K562 (cell line): ENCODE measurements at regions not wholly inside any gene's neighbourhood (a gene's known extent, or its start where the extent isn't known, plus 50 kb on each side); places are given as distances from the start of the nearest gene placed in this dataset.
A peak's percentile ranks its signal among the peaks of the same experiment; 100 is the strongest.

Experiments
- ATAC-seq: fragments of 200-7000 bp; cut with Tn5 transposase; 3 replicates; pipeline ENCODE4 v1.9.1; 2020; ENCODE audit warnings: moderate library complexity
- BruUV-seq: library from RNA; stranded (reverse); fragments of 400-500 nt; replicated peaks from 2 replicates; lab custom pipeline; 2021; lab: Mats Ljungman, UMichigan
- CTCF ChIA-PET: fragments of 300-600 bp; formaldehyde crosslinking; extraction: SDS; loops from one replicate; lab custom pipeline; 2021; ENCODE audit warnings: low intra/inter-chr PET ratio; lab: Yijun Ruan, JAX
- POLR2A ChIA-PET: fragments of 300-600, 350-650 bp; sonication (Branson Sonifier 250); formaldehyde crosslinking; extraction: SDS; loops from one replicate; lab custom pipeline; 2021; ENCODE audit warnings: antibody characterized with exemption, inconsistent platforms; lab: Yijun Ruan, JAX
- DNase-seq, 4 experiments: peaks; one replicate each; pipeline versions ENCODE4 v3.0.0 to v3.0.0-alpha.2; 2011 to 2018; ENCODE audit warnings: low spot score in 3 of 4, mixed read lengths in 3 of 4; ENCODE audit errors: extremely low read depth in 1 of 4
- FAIRE-seq: peaks from 2 replicates; lab custom pipeline; 2011; peaks lifted over from hg19 to GRCh38; lab: Jason Lieb, UNC
- H2AFZ ChIP-seq: 2 replicates; pipeline ENCODE4 v1.6.0; 2011; ENCODE audit warnings: low read depth, low read length, control low read depth, inconsistent platforms
- H3K27ac ChIP-seq: fragments of 200-600 bp; 3 replicates; pipeline ENCODE4 v1.8.0; 2011; ENCODE audit warnings: low read depth, mild to moderate bottlenecking, control low read depth, inconsistent platforms, low read length, moderate library complexity, mixed read lengths; ENCODE audit errors: extremely low read depth
- H3K27me3 ChIP-seq, 2 experiments: fragments of 300-600 bp in 1 of 2; 2 replicates in 1 of 2; 3 replicates in 1 of 2; pipeline versions ENCODE4 v1.6.0 to v1.8.0; 2011; ENCODE audit warnings: inconsistent platforms in 2 of 2, low read length in 2 of 2, mild to moderate bottlenecking in 1 of 2, mixed read lengths in 1 of 2, moderate library complexity in 1 of 2; ENCODE audit not compliant: control insufficient read depth in 2 of 2, insufficient read depth in 2 of 2
- H3K36me3 ChIP-seq: fragments of 300-600 bp; 3 replicates; pipeline ENCODE4 v1.8.0; 2011; ENCODE audit warnings: mild to moderate bottlenecking, low read length, inconsistent platforms; ENCODE audit not compliant: control insufficient read depth, insufficient read depth
- H3K4me1 ChIP-seq, 2 experiments: fragments of 200-600 bp in 1 of 2; replicated peaks in 1 of 2; 2 replicates in 1 of 2; 3 replicates in 1 of 2; pipeline versions ENCODE4 v1.5.1 to v1.8.0; 2011; ENCODE audit warnings: inconsistent platforms in 2 of 2, low read length in 2 of 2, mild to moderate bottlenecking in 1 of 2, mixed read lengths in 1 of 2, moderate library complexity in 1 of 2; ENCODE audit not compliant: control insufficient read depth in 2 of 2, insufficient read depth in 2 of 2
- H3K4me2 ChIP-seq: 2 replicates; pipeline ENCODE4 v1.6.1; 2011; ENCODE audit warnings: low read length, control low read depth, inconsistent platforms, mixed read lengths; ENCODE audit not compliant: insufficient read depth
- H3K4me3 ChIP-seq: fragments of 200-600 bp; sonication (generic), shearing (Covaris generic); 2 replicates; pipeline ENCODE4 v1.5.1; 2016; ENCODE audit warnings: control low read depth, inconsistent platforms
- H3K79me2 ChIP-seq: fragments of 200-600 bp; 3 replicates; pipeline ENCODE4 v1.8.0; 2011; ENCODE audit warnings: low read length, inconsistent platforms; ENCODE audit not compliant: control insufficient read depth, insufficient read depth
- H3K9ac ChIP-seq, 2 experiments: 2 replicates each; pipeline versions ENCODE4 v1.6.0 to v1.6.1; 2011; ENCODE audit warnings: low read depth in 2 of 2, low read length in 2 of 2, control low read depth in 1 of 2, inconsistent platforms in 1 of 2, mild to moderate bottlenecking in 1 of 2, mixed read lengths in 1 of 2; ENCODE audit not compliant: insufficient read depth in 1 of 2
- H3K9me1 ChIP-seq: one replicate; pipeline ENCODE4 v1.6.0; 2011; ENCODE audit warnings: inconsistent platforms, mild to moderate bottlenecking, low read length, moderate library complexity; ENCODE audit not compliant: control insufficient read depth, insufficient read depth
- H3K9me3 ChIP-seq: replicated peaks from 2 replicates; pipeline ENCODE4 v1.5.1; 2011; ENCODE audit warnings: low read depth, low read length, inconsistent platforms; ENCODE audit not compliant: control insufficient read depth, insufficient read depth
- H4K20me1 ChIP-seq: replicated peaks from 2 replicates; pipeline ENCODE4 v1.6.1; 2011; ENCODE audit warnings: low read length, inconsistent platforms, mixed read lengths; ENCODE audit not compliant: control insufficient read depth, insufficient read depth
- C11orf30 ChIP-seq: fragments of 450-650 bp; IDR thresholded peaks from 2 replicates; pipeline ENCODE4 v1.6.1; 2016; ENCODE audit warnings: low read depth, mild to moderate bottlenecking
- PRPF4 ChIP-seq: fragments of 200-400 bp; formaldehyde crosslinking; IDR thresholded peaks from one replicate; pipeline ENCODE4 v1.6.1; 2017; ENCODE audit warnings: low read length, low read depth, mild to moderate bottlenecking; ENCODE audit not compliant: insufficient read depth, poor library complexity, severe bottlenecking
- SAFB ChIP-seq: fragments of 200-400 bp; formaldehyde crosslinking; IDR thresholded peaks from 2 replicates; pipeline ENCODE4 v1.6.1; 2017; ENCODE audit warnings: low read depth, low read length, borderline replicate concordance
- SOX6 ChIP-seq: fragments of 450-650 bp; IDR thresholded peaks from 2 replicates; pipeline ENCODE4 v1.6.1; 2014; ENCODE audit warnings: mild to moderate bottlenecking
- TRIM28 ChIP-seq: fragments of 450-650 bp; IDR thresholded peaks from 2 replicates; pipeline ENCODE4 v1.6.1; 2017
- ZNF316 ChIP-seq: fragments of 450-650 bp; IDR thresholded peaks from 2 replicates; pipeline ENCODE4 v1.6.1; 2016
- WGBS: fragments of 100-300 bp; shearing (Covaris generic); methylation state at CpG from one replicate; pipeline ENCODE4 v1.1.6; 2016; ENCODE audit warnings: low coverage, mixed read lengths; ENCODE audit not compliant: insufficient coverage; ENCODE audit errors: missing lambda C conversion rate; 5-methylcytosine and 5-hydroxymethylcytosine counted together
- in situ Hi-C: fragments of 300-500 bp; cut with MboI; formaldehyde crosslinking; loops from 4 replicates; pipeline ENCODE4 v1.15.0; 2018; ENCODE audit warnings: inconsistent platforms, mixed read lengths
- intact Hi-C: fragments of 100-400 bp; cut with micrococcal nuclease; formaldehyde crosslinking; loops from 2 replicates; pipeline ENCODE4 v1.14.2; 2022
- TF ChIP-seq, protein P1 (sequence below): fragments of 250-450 bp; sonication (Bioruptor Pico); IDR thresholded peaks from 2 replicates; pipeline ENCODE4 v1.8.0; 2022; ENCODE audit warnings: moderate library complexity, mild to moderate bottlenecking, inconsistent platforms
- TF ChIP-seq, protein P2 (sequence below): fragments of 450-650 bp; formaldehyde crosslinking; IDR thresholded peaks from 2 replicates; pipeline ENCODE4 v1.4.0; 2020; ENCODE audit warnings: mild to moderate bottlenecking, moderate library complexity
- TF ChIP-seq, protein P3 (sequence below), 2 experiments: fragments of 450-650 bp in 1 of 2; sonication (generic) in 1 of 2; formaldehyde crosslinking in 1 of 2; IDR thresholded peaks; 2 replicates each; pipeline versions ENCODE4 v1.7.1 to v1.9.0; 2016 to 2022; ENCODE audit warnings: inconsistent platforms in 1 of 2, mild to moderate bottlenecking in 1 of 2, missing genetic modification reagents in 1 of 2

DNA sequence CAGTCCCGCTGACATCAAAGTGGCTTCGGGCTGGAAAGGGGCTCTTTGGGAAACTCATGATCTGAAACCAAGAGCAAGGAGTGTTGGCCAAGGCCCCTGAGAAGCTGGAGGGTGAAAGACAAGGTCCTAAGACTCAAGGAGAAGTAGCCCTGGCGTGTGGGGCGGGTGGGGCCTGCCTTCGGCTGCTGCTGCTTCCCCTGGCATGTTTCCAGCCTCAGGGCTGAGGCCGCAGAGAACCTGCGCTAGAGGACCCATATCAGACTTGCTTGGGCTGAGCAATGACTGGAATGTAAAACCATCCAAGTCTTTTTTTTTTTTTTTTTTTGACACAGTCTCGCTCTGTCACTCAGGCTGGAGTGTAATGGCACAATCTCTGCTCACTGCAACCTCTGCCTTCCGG lies 67.5 kb upstream of the GCSH start (continued):
- TF ChIP-seq TRIM28 = no peak
- TF ChIP-seq, protein P1, sequence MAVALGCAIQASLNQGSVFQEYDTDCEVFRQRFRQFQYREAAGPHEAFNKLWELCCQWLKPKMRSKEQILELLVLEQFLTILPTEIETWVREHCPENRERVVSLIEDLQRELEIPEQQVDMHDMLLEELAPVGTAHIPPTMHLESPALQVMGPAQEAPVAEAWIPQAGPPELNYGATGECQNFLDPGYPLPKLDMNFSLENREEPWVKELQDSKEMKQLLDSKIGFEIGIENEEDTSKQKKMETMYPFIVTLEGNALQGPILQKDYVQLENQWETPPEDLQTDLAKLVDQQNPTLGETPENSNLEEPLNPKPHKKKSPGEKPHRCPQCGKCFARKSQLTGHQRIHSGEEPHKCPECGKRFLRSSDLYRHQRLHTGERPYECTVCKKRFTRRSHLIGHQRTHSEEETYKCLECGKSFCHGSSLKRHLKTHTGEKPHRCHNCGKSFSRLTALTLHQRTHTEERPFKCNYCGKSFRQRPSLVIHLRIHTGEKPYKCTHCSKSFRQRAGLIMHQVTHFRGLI (CRISPR knock-in tag) = no peak
- TF ChIP-seq, all 486 proteins: peak for 2

DNA sequence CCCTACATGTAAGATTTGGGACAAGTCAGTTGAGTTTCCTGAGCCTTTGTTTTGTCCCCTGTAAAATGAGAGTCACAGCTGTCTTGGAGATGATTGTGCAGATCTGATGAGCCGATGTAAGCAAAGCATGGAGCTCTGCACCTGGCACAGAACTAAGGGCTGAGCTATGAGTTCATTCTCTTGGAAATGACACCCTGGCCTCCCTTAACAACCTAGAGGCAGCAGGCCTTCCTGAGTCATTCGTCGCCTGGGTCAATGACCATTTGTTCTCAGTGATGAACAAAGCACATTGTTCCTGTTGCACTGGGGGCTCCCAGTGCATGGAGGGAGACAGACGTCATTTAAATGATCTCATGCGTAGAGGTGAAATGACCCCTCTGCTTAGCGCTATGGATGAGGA lies 62.8 kb upstream of the GCSH start:
- ChIA-PET POLR2A (interaction anchor here (1.0 kb wide), 1 partner anchor 14 kb away, joined by 3 read pairs; no protein-coding TSS in a partner anchor), CTCF (no interaction called here)
- H3K27me3 ChIP-seq = peaks cover 62 to 87% of the 10 kb centered on the region in 2 experiments
- intact Hi-C loops (no loop called here), in situ Hi-C loops (no loop called here)
- FAIRE-seq = no peak
- H3K27ac ChIP-seq = no peak overlapping the region
- H3K36me3 ChIP-seq = no peaks in the 10 kb centered on the region
- ATAC-seq = no peak
- H3K4me2 ChIP-seq = no peak overlapping the region
- BruUV-seq = no TSS peak
- no peaks in the 10 kb centered on the region for H3K79me2 ChIP-seq
- H3K9me1 ChIP-seq = no peaks in the 10 kb centered on the region
- H3K9me3 ChIP-seq = no peaks in the 10 kb centered on the region
- no peak overlapping the region for H3K4me3 ChIP-seq
- DNase-seq = no peak
- H4K20me1 ChIP-seq = peaks cover 4% of the 10 kb centered on the region; the same call in 1 of the 2 replicates
- H3K9ac ChIP-seq = no peak overlapping the region
- WGBS = 7% methylated on average over 6 of the region's 6 CpGs
- no peak overlapping the region for H2AFZ ChIP-seq
- no peaks in the 10 kb centered on the region for H3K4me1 ChIP-seq
- no peak for TF ChIP-seq PRPF4
- 0 out of 2 replicates have a peak, but pooled peaks have one; percentile 14 for TF ChIP-seq C11orf30
- TF ChIP-seq SOX6 = peak; percentile 31; the same call in 1 of the 2 replicates
- TF ChIP-seq SAFB = no peak
- TF ChIP-seq, protein P2, sequence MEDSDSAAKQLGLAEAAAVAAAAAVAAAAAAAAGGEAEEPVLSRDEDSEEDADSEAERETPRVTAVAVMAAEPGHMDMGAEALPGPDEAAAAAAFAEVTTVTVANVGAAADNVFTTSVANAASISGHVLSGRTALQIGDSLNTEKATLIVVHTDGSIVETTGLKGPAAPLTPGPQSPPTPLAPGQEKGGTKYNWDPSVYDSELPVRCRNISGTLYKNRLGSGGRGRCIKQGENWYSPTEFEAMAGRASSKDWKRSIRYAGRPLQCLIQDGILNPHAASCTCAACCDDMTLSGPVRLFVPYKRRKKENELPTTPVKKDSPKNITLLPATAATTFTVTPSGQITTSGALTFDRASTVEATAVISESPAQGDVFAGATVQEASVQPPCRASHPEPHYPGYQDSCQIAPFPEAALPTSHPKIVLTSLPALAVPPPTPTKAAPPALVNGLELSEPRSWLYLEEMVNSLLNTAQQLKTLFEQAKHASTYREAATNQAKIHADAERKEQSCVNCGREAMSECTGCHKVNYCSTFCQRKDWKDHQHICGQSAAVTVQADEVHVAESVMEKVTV (CRISPR knock-in tag) = no peak
- TF ChIP-seq, protein P3, sequence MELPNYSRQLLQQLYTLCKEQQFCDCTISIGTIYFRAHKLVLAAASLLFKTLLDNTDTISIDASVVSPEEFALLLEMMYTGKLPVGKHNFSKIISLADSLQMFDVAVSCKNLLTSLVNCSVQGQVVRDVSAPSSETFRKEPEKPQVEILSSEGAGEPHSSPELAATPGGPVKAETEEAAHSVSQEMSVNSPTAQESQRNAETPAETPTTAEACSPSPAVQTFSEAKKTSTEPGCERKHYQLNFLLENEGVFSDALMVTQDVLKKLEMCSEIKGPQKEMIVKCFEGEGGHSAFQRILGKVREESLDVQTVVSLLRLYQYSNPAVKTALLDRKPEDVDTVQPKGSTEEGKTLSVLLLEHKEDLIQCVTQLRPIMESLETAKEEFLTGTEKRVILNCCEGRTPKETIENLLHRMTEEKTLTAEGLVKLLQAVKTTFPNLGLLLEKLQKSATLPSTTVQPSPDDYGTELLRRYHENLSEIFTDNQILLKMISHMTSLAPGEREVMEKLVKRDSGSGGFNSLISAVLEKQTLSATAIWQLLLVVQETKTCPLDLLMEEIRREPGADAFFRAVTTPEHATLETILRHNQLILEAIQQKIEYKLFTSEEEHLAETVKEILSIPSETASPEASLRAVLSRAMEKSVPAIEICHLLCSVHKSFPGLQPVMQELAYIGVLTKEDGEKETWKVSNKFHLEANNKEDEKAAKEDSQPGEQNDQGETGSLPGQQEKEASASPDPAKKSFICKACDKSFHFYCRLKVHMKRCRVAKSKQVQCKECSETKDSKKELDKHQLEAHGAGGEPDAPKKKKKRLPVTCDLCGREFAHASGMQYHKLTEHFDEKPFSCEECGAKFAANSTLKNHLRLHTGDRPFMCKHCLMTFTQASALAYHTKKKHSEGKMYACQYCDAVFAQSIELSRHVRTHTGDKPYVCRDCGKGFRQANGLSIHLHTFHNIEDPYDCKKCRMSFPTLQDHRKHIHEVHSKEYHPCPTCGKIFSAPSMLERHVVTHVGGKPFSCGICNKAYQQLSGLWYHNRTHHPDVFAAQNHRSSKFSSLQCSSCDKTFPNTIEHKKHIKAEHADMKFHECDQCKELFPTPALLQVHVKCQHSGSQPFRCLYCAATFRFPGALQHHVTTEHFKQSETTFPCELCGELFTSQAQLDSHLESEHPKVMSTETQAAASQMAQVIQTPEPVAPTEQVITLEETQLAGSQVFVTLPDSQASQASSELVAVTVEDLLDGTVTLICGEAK (IDR thresholded peaks at IDR 0.05) = no peak
- TF ChIP-seq, protein P3 (CRISPR knock-in tag; IDR thresholded peaks at IDR 0.05) = no peak
- peak; percentile 34; the same call in 1 of the 2 replicates for TF ChIP-seq ZNF316
